IMR-90 (cell line): ENCODE measurements at regions not wholly inside any gene's neighbourhood (a gene's known extent, or its start where the extent isn't known, plus 50 kb on each side); places are given as distances from the start of the nearest gene placed in this dataset.

Experiments
- BHLHE40 ChIP-seq: fragments of 150-350 bp; IDR thresholded peaks from 2 replicates; pipeline ENCODE4 v1.6.1; 2016; ENCODE audit warnings: mild to moderate bottlenecking, low read depth, low read length
- CEBPB ChIP-seq: IDR thresholded peaks from 2 replicates; pipeline ENCODE4 v1.6.1; 2012; ENCODE audit warnings: low read depth, low read length, improper control_type of control experiment
- CHD1 ChIP-seq: IDR thresholded peaks from 2 replicates; pipeline ENCODE4 v1.6.1; 2012; ENCODE audit warnings: low read depth, low read length, improper control_type of control experiment
- FOS ChIP-seq: fragments of 150-350 bp; IDR thresholded peaks from 2 replicates; pipeline ENCODE4 v1.6.1; 2016; ENCODE audit warnings: low read depth, low read length
- MAZ ChIP-seq: IDR thresholded peaks from 2 replicates; pipeline ENCODE4 v1.6.1; 2012; ENCODE audit warnings: low read depth, mild to moderate bottlenecking, low read length, improper control_type of control experiment, moderate library complexity, borderline replicate concordance
- MXI1 ChIP-seq: IDR thresholded peaks from 2 replicates; pipeline ENCODE4 v1.6.1; 2012; ENCODE audit warnings: low read depth, mild to moderate bottlenecking, low read length, moderate library complexity, borderline replicate concordance
- POLR2A ChIP-seq: IDR thresholded peaks from 2 replicates; pipeline ENCODE4 v1.6.1; 2012; ENCODE audit warnings: mild to moderate bottlenecking, low read depth, low read length
- RAD21 ChIP-seq: IDR thresholded peaks from 2 replicates; pipeline ENCODE4 v1.6.1; 2012; ENCODE audit warnings: low read length, improper control_type of control experiment
- RCOR1 ChIP-seq: IDR thresholded peaks from 2 replicates; pipeline ENCODE4 v1.6.1; 2012; ENCODE audit warnings: mild to moderate bottlenecking, low read length, improper control_type of control experiment; ENCODE audit not compliant: insufficient replicate concordance
- RFX5 ChIP-seq: IDR thresholded peaks from 2 replicates; pipeline ENCODE4 v1.8.0; 2012; ENCODE audit warnings: low read depth, mild to moderate bottlenecking, low read length, moderate library complexity
- SMC3 ChIP-seq: fragments of 150-350 bp; IDR thresholded peaks from 2 replicates; pipeline ENCODE4 v1.6.1; 2016; ENCODE audit warnings: low read depth, mild to moderate bottlenecking, antibody characterized with exemption, low read length, moderate library complexity
- TF ChIP-seq, protein P1 (sequence below): conservative IDR thresholded peaks from 2 replicates; pipeline ENCODE4 v1.5.1; 2012; ENCODE audit warnings: mild to moderate bottlenecking, low read depth, low read length, improper control_type of control experiment
- TF ChIP-seq, protein P2 (sequence below): fragments of 150-350 bp; IDR thresholded peaks from 2 replicates; pipeline ENCODE4 v1.6.1; 2017; ENCODE audit warnings: mild to moderate bottlenecking, antibody characterized with exemption, low read length, low read depth

DNA sequence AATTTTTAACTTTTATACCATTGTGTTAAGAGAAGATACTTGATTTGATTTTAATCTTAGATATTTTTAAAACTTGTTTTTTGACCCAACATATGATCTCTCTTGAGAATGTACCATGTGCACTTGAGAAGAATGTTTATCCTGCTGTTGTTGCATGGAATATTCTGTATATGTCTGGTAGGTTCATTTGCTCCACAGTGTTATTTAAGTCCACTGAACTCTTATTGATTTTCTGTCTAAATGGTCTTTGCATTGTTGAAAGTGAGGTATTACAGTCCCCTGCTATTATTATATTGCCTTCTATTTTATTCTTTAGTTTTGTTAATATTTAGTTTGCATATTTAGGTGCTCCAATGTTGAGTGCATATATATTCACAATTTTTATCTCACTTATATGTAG, 397.3 kb upstream of the CCDC179 start:
- TF ChIP-seq POLR2A (no peak), MAZ (no peak), RFX5 (no peak), BHLHE40 (no peak), RAD21 (no peak), MXI1 (no peak), CHD1 (no peak), FOS (no peak), CEBPB (no peak), SMC3 (no peak), RCOR1 (no peak)
- TF ChIP-seq, protein P1, sequence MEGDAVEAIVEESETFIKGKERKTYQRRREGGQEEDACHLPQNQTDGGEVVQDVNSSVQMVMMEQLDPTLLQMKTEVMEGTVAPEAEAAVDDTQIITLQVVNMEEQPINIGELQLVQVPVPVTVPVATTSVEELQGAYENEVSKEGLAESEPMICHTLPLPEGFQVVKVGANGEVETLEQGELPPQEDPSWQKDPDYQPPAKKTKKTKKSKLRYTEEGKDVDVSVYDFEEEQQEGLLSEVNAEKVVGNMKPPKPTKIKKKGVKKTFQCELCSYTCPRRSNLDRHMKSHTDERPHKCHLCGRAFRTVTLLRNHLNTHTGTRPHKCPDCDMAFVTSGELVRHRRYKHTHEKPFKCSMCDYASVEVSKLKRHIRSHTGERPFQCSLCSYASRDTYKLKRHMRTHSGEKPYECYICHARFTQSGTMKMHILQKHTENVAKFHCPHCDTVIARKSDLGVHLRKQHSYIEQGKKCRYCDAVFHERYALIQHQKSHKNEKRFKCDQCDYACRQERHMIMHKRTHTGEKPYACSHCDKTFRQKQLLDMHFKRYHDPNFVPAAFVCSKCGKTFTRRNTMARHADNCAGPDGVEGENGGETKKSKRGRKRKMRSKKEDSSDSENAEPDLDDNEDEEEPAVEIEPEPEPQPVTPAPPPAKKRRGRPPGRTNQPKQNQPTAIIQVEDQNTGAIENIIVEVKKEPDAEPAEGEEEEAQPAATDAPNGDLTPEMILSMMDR, result no peak
- TF ChIP-seq, protein P2, sequence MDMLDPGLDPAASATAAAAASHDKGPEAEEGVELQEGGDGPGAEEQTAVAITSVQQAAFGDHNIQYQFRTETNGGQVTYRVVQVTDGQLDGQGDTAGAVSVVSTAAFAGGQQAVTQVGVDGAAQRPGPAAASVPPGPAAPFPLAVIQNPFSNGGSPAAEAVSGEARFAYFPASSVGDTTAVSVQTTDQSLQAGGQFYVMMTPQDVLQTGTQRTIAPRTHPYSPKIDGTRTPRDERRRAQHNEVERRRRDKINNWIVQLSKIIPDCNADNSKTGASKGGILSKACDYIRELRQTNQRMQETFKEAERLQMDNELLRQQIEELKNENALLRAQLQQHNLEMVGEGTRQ, result no peak
